GM06990 (cell line): ENCODE measurements at regions not wholly inside any gene's neighbourhood (a gene's known extent, or its start where the extent isn't known, plus 50 kb on each side); places are given as distances from the start of the nearest gene placed in this dataset.

ENCODE experiments used
- DNase-seq: peaks from one replicate; pipeline ENCODE4 v3.0.0-alpha.2; 2011; ENCODE audit not compliant: insufficient read length; ENCODE audit errors: extremely low read depth
- H3K27me3 ChIP-seq: replicated peaks from 2 replicates; pipeline ENCODE4 v1.6.0; 2011; ENCODE audit warnings: low read length; ENCODE audit not compliant: control insufficient read depth, insufficient read depth
- H3K36me3 ChIP-seq: 2 replicates; pipeline ENCODE4 v1.5.1; 2011; ENCODE audit warnings: low read length; ENCODE audit not compliant: control insufficient read depth, insufficient read depth
- H3K4me3 ChIP-seq: replicated peaks from 2 replicates; pipeline ENCODE4 v1.5.1; 2011; ENCODE audit warnings: low read depth, mild to moderate bottlenecking, control low read depth, low read length
- CTCF ChIP-seq: IDR thresholded peaks from 2 replicates; pipeline ENCODE4 v1.5.1; 2011; ENCODE audit warnings: low read length, control low read depth, mild to moderate bottlenecking, inconsistent platforms; ENCODE audit not compliant: insufficient read depth, poor library complexity, severe bottlenecking

- DNase-seq, result no peak
- TF ChIP-seq CTCF, result no peak
- Histone ChIP-seq H3K36me3 (no peaks in the 10 kb centered on the region), H3K4me3 (no peak overlapping the region), H3K27me3 (no peaks in the 10 kb centered on the region)
These were observed 127.1 kb upstream of the TSHZ2 start for GRCh38 chr20:52845044-52845443.

GRCh38 chr20:52843425-52843824 is 128.7 kb upstream of the TSHZ2 start:
- H3K4me3 ChIP-seq, result no peak overlapping the region
- DNase-seq, result no peak
- H3K27me3 ChIP-seq, result no peaks in the 10 kb centered on the region
- TF ChIP-seq CTCF, result no peak
- no peaks in the 10 kb centered on the region for H3K36me3 ChIP-seq

GRCh38 chr20:52841003-52841402 is 131.2 kb upstream of the TSHZ2 start:
- Histone ChIP-seq H3K27me3 (no peaks in the 10 kb centered on the region), H3K4me3 (no peak overlapping the region), H3K36me3 (no peaks in the 10 kb centered on the region)
- DNase-seq, result no peak
- TF ChIP-seq CTCF, result no peak

GRCh38 chr20:52840041-52840440 is 132.1 kb upstream of the TSHZ2 start:
- Histone ChIP-seq H3K27me3 (no peaks in the 10 kb centered on the region), H3K36me3 (no peaks in the 10 kb centered on the region), H3K4me3 (no peak overlapping the region)
- no peak for TF ChIP-seq CTCF
- no peak for DNase-seq

- no peaks in the 10 kb centered on the region for H3K27me3 ChIP-seq
- no peak for TF ChIP-seq CTCF
- DNase-seq, result no peak
- no peak overlapping the region for H3K4me3 ChIP-seq
- H3K36me3 ChIP-seq, result no peaks in the 10 kb centered on the region
These were observed 133.5 kb upstream of the TSHZ2 start for GRCh38 chr20:52838510-52839241.

GRCh38 chr20:52837378-52837777 is 134.8 kb upstream of the TSHZ2 start:
- no peak for DNase-seq
- TF ChIP-seq CTCF, result no peak
- no peaks in the 10 kb centered on the region for H3K27me3 ChIP-seq

More at GRCh38 chr20:52837378-52837777, 134.8 kb upstream of the TSHZ2 start:
- H3K36me3 ChIP-seq, result no peaks in the 10 kb centered on the region
- no peak overlapping the region for H3K4me3 ChIP-seq
